PFSK-1 (cell line): ENCODE measurements at regions not wholly inside any gene's neighbourhood (a gene's known extent, or its start where the extent isn't known, plus 50 kb on each side); places are given as distances from the start of the nearest gene placed in this dataset.

ENCODE experiments used
- POLR2AphosphoS5 ChIP-seq: IDR thresholded peaks from 2 replicates; pipeline ENCODE4 v1.6.1; 2012; ENCODE audit warnings: low read depth, mild to moderate bottlenecking, control low read depth, low read length, moderate library complexity
- TAF1 ChIP-seq: IDR thresholded peaks from 2 replicates; pipeline ENCODE4 v1.6.1; 2012; ENCODE audit warnings: low read length, control low read depth, borderline replicate concordance; ENCODE audit not compliant: insufficient read depth
- TF ChIP-seq, protein P1 (sequence below), 2 experiments: IDR thresholded peaks; 2 replicates each; pipeline versions ENCODE4 v1.6.1 to v1.8.0; 2011 to 2012; ENCODE audit warnings: low read depth in 2 of 2, low read length in 2 of 2, control low read depth in 1 of 2, inconsistent platforms in 1 of 2, mild to moderate bottlenecking in 1 of 2, moderate library complexity in 1 of 2; ENCODE audit not compliant: insufficient read depth in 1 of 2

DNA sequence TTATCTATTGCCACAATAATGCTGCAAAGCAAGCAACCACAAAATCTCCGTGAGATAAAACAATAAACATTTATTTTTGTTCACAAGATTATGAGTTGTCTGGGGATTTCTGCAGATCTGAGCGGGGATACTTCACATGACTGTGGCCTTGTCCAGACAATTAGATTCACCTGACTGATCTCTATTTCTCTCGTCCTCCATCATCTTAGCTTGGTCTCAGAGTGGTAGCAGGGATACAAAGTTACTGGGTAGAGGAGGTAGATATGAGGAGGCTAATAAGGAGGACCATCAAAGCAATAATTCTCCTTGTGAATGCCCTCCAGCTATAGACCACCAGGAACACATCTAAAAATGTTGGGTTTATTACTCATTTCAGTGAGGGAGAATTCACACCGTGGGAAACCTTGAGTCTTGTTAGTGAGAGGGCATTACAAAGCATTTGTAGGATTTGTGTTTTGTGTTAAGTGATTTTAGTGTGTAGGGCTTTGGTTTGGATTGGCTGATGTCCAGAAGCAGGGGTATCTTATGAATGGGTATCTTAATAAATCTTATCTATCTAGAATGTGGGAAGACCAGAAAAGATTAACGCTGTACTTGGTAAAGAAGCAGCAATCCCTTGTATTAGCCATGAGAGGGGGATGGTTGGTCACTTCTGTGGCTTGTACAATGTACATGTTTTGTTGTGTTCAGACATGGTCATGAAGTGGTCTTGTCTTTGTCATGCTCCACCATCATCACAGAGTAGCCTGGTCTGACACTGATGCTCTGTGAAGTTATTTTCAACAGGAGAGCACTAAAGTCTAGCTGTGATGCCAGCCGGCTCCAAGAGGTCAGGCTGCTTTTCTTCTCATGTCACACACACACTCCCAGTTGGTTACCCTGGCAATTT is 287.6 kb upstream of the STT3B start:
- TF ChIP-seq TAF1 (no peak), POLR2AphosphoS5 (no peak)
- TF ChIP-seq, protein P1, sequence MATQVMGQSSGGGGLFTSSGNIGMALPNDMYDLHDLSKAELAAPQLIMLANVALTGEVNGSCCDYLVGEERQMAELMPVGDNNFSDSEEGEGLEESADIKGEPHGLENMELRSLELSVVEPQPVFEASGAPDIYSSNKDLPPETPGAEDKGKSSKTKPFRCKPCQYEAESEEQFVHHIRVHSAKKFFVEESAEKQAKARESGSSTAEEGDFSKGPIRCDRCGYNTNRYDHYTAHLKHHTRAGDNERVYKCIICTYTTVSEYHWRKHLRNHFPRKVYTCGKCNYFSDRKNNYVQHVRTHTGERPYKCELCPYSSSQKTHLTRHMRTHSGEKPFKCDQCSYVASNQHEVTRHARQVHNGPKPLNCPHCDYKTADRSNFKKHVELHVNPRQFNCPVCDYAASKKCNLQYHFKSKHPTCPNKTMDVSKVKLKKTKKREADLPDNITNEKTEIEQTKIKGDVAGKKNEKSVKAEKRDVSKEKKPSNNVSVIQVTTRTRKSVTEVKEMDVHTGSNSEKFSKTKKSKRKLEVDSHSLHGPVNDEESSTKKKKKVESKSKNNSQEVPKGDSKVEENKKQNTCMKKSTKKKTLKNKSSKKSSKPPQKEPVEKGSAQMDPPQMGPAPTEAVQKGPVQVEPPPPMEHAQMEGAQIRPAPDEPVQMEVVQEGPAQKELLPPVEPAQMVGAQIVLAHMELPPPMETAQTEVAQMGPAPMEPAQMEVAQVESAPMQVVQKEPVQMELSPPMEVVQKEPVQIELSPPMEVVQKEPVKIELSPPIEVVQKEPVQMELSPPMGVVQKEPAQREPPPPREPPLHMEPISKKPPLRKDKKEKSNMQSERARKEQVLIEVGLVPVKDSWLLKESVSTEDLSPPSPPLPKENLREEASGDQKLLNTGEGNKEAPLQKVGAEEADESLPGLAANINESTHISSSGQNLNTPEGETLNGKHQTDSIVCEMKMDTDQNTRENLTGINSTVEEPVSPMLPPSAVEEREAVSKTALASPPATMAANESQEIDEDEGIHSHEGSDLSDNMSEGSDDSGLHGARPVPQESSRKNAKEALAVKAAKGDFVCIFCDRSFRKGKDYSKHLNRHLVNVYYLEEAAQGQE (IDR thresholded peaks at IDR 0.05; ENCODE audit: insufficient read depth in 1 of 2, low read depth in 2 of 2, low read length in 2 of 2): no peak
